HG02610 (cell line): ENCODE measurements at regions not wholly inside any gene's neighbourhood (a gene's known extent, or its start where the extent isn't known, plus 50 kb on each side); places are given as distances from the start of the nearest gene placed in this dataset.
"Not testable (repeated sequence)": the region's sequence is repeated elsewhere in the genome, so short reads cannot be mapped to it uniquely, and the experiment has no call there.

Experiments
- ATAC-seq: cut with Tn5 transposase; IDR thresholded peaks from one replicate; pipeline ENCODE4 v1.9.1; 2021; ENCODE audit warnings: mild to moderate bottlenecking, moderate library complexity; ENCODE audit not compliant: unreplicated experiment

DNA sequence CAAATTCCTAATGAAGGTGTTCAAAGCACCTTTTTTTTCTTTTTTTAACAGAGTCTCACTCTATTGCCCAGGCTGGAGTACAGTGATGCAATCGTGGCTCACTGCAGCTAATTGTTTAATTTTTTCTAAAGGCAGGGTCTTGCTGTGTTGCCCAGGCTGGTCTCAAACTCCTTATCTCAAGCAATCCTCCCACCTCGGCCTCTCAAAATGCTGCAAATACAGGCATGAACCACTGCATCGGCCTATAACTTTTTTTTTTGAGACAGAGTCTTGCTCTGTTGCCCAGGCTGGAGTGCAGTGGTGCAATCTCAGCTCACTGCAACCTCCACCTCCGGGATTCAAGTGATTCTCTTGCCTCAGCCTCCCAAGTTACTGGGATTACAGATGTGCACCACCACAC, 113.9 kb upstream of the CXADR start:
- not testable (repeated sequence) for ATAC-seq

DNA sequence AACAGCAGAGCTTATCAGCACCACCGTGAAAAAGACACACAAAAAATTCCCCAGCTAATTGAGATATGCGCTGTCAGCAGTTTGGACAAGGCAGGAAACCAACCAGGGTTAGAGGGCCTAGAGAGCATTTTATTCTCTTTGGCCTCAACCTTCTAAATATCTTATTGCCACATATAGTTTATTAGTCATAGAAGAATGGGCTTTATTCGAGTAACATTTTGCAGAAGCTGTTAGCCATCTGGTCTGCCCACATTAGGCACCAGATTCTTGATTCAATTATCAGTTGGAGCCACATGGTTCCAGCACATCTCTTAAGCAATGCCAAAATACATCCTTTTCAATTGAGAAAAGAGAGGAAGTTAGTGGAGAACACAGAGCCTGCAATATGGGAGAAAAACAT, 109.9 kb upstream of the CXADR start:
- ATAC-seq: no peak

DNA sequence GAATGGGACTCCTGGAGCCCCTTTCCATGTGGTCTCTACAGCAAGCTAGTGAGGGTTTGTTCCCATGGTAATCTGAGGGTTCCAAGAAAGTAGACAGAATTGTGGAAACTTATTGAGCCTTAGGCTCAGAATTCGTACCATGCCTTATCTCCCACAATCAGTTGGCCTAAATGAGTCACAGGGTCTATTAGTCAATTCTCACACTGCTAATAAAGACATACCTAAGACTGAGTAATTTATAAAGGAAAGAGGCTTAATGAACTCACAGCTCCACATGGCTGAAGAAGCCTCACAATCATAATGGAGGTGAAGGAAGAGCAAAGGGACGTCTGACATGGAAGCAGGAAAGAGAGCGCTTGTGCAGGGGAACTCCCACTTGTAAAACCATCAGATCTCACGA, 106.6 kb upstream of the CXADR start:
- ATAC-seq: no peak

DNA sequence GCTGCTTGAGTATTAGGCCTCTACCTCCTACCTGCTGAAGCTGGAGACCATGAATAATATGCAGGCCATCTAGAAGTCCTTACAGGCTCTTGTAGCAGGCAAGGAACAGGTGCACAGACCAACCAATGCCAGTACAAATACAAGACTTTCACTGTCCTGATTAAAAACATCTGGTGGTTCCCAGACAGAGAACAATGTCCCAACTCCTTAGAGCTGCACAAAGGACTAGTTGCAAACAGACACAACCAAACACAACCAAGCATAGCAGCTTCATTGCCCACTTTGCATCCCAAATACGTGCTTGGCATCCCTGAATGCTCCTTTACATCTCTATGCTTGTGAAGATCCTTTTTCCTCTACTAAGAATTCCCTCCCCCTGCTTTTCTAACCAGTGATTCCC, 98.1 kb upstream of the CXADR start:
- no peak for ATAC-seq

DNA sequence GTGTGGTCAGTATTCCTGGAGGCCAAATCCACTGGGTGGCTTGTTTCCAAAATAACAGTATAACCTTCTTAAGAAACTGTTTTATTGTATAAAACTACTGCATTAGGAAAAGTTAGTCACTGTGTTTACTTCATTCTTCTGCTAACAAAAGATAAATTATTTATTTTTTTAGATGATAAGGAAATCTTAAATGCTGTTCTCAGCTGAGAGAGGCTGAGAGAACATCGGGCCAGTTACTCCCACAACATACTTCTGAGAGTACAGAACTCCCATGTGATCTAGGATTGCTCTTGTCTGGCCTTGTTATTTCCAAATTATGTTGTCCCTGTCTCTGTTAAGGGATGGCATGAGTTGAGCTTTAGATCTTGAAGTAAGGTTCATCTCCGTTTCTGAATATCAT, 96.7 kb upstream of the CXADR start:
- no peak for ATAC-seq

DNA sequence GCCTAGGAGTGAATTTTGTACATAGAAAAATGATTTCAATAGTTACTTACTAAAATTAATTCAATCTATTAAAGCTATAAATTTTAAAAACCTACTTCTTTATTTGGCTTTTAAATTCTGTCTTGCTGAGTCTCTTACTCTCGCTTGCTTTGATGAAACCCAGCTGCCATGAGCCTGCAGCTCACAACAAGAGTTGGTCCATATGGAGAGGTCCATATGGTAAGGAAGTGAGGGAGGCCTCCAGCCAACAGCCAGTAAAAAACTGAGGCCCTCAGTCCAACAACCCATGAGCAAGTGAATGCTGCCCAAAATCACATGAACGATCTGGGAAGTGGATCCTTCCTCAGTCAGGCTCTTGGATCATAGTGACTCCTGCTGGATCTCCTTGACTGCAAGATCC, 89.9 kb upstream of the CXADR start:
- no peak for ATAC-seq

DNA sequence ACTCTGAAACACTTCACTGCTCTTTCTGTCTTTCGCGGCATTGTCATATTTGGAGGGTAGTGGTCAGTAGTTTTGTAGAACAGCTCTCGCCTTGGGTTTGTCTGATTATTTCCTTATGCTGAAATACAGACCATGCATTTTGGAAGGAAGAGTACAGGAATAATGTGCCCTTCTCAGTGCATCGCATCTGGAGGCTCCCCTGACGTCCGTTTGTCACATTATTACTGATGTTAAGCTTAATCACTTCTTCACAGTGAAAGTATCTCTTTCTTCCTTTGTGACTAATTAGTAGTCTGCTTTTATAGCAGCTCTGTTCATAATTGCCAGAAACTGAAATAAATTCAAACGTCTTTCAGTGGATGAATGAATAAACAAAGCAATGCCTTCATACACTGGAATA, 85.7 kb upstream of the CXADR start:
- no peak for ATAC-seq

DNA sequence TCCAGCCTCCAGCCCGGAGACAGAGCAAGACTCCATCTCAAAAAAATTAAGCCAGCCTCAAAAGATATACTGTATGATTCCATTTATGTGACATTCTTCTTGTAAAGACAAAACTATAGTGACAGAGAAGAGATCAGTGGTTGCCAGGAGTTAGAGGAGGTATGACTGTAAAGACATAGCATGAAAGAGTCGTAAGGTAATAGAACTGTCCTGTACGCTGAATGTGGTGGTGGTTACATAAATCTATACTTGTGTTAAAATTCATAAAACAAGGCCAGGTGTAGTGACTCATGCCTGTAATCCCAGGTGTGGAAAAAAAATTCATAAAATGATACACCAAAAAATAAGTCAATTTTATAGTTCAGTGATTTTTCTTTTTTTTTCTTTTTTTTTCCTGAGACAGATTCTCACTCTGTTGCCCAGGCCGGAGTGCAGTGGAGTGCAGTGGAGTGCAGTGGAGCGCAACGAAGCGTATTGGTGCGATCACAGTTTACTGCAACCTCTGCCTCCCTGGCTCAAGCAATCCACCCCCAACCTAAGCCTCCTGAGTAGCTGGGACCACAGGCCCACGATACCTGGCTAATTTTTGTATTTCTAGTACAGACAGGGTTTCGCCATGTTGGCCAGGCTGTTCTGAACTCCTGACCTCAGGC, 84.9 kb upstream of the CXADR start:
- peak; percentile 95 for ATAC-seq

DNA sequence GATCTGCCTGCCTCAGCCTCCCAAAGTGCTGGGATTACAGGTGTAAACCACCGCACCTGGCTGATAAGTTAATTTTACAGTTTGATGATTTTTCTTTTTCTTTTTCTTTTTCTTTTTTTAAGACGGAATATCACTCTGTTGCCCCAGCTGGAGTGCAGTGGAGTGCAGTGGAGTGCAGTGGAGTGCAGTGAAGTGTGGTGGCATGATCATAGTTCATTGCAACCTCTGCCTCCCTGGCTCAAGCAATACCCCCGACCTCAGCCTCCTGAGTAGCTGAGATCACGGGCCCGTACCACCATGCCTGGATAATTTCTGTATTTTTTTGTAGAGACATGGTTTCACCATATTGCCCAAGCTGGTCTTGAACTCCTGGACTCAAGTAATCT, 84.4 kb upstream of the CXADR start:
- peak; percentile 73 for ATAC-seq

DNA sequence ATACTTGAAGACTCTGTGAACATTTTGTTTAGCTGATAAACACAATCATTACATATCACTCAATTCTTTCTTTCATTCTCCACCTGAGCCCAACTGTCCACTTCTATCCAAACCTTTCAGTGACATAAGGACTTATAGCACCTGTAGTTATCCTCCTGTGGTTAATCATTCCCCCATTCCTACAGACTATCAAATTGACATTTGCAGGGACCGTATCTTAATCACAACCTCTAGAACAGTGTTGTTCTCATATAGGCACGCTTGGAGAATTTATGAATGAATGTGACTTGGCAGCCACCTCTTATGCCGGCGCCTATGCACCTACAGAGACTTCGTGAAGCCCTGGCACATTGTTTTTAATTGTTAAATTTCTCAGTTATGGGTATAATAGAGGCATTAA, 83.9 kb upstream of the CXADR start:
- ATAC-seq: no peak

DNA sequence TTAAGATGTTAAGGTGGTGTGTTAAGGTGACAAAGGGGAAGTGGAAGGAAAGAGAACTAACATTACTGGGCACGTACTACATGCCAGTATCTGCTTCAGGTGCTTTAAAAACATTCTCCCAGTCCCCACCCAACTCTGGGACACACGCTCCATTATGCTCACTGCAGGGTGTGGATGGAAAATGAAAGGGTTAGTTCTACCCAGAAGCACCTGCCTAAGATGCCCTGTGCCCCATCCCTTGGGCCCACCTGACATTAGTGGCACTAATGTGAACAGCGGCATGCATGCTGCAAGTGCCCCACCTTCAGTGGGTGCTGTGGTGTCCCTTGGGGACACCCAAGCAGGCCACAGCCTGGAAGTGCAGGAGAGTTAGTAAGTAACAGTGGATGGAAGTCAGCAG, 82.9 kb upstream of the CXADR start:
- no peak for ATAC-seq

DNA sequence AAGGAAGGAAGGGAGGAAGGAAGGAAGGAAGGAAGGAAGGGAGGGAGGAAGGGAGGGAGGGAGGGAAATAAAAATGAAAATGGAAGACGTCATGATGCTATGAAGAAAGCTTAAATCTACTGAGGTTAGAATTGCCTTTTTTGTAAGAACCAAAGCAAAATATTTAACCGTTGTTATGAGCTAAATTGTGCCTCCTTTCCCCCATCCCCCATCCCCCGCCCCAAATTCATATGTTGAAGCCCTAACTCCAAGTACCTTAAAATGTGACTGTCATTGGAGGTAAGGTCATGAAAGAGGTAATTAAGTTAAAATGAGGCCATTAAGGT, 80.1 kb upstream of the CXADR start:
- ATAC-seq: no peak

DNA sequence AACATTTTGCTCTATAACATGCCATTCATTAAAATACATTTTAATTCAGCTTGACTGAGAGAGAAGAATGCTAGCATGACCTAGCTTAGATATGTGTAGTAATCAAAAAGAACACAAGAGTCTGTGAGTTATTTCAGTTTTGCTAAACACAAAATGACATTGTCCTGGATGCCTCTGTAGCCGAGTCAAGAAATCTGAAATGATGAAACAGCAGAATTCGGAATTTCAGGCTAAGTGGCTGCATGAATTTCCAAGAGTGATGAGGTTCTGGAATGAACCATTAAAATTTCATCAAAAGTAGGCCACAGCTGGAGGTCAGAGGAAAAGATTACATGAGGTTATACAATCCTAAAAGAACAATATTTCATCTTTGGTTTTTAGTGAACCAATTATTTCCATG, 79.1 kb upstream of the CXADR start:
- ATAC-seq: no peak

DNA sequence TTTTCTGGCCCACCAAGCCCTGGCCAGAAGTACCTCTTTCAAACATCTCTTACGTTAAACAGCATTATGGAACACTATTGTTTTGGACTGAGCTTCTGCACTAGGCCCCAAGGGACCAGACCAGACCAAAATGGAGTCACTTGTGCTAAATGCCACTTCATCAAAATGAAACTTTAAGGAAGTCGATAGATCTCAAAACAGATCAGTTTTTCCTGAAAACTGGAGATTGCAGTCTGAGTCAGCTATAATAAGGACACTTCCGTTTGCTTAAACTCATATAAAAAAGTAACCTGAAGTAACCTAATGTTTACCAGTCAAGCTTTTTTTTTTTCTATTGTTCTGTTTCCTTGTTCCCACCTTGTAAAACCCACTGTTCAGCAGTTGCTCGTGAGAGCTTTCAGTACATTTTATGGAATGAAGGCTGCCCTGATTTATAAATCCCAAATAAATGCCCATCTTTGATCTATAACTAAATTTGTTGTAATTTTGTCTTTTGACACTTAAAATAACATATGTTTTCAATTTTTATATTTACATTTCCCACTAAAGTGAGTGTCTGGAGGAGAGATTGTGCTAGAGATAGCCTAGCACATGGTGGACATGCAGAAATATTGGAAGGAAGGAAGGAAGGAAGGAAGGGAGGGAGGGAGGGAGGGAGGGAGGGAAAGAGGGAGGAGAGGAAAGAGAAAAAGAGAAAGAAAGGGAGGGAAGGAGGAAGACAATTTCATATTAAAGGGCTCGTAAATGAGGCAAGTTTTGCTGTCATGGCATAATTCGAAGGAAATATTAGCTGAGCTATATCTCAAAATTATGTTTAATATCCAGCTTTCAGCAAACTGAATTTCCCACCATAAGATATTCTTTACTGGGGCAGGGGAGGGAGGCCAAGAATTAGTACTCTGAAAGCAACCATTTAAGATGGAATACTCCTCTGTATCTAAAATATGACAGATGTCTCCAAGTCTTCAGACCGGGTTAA, 77.0 kb upstream of the CXADR start:
- ATAC-seq: no peak

DNA sequence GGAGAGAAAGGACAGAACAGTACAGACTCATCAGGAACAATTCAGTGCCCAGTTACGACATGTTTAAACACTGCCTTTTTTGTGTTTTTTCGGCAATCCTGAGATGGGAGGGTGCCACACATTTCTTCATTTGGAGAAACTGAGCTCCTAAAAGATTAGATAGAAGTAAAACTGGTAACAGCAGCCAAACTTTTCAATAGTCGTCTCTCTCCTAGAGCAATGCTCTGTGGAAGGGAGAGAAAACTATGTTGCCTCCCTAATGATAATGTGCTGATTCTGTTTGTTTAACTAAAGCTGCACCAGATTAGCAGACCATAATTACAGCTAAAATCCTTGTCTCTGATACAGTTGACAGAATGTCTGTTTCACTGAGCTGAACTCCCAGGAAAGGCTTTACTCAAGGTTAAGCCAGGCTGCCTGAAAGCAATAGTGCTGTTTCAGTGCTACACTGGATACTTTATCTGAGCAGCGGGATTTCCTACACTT, 76.2 kb upstream of the CXADR start:
- no peak for ATAC-seq

DNA sequence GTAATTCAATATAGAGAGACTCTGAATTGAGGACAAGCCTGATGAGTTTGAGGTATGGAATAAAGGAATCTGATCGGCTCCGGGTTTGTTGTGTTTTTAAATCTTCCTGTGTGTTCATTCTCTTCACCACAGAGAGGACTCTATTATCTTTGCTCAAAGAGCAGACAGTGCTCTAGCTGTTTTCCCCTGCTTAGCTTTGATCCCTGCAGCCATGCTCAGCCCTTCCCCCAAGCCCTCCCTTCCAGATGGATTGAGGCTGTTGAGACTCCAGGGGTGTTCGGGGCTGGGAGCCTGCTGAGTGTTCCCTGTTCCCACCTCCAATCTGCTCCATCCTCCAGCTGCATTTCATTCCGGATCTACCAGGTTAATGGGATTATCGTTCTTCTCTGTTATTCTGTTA, 74.2 kb upstream of the CXADR start:
- no peak for ATAC-seq

DNA sequence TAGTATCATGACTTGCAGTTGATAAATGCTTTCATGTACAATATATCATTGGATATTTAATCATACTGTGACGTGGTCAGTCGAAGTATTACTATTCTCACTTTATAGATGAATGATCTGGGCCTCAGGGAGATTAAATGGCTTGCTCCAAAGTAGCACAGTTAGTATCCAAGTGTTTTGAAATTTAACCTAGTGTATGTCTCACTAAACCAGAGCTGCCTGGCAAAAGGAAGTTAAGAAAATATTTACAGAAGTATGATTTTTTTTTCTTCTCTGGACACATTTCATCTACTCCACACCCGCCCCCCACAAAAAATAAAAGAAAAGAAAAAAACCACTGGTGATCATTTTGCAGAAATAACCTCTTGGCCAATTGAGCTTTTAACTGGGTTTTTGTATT, 71.9 kb upstream of the CXADR start:
- ATAC-seq: no peak

DNA sequence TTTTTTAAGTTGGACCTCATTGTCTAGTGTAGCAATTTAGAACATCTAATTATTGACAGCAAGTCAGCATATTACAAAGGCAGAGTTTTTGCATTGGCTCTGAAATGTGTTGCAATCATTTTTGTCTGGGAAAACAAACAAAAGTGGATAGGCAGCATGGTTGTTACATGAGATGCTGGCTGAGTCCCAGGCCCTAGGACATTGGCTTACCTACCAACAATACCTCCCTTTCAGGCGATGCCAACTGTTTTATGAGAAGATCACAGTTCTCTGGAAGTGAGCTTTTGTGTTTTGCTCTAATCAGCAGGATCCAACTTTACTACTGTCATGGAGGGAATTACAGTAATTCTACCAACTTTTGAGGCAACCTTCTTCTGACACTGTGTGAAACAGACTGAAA, 71.5 kb upstream of the CXADR start:
- no peak for ATAC-seq

DNA sequence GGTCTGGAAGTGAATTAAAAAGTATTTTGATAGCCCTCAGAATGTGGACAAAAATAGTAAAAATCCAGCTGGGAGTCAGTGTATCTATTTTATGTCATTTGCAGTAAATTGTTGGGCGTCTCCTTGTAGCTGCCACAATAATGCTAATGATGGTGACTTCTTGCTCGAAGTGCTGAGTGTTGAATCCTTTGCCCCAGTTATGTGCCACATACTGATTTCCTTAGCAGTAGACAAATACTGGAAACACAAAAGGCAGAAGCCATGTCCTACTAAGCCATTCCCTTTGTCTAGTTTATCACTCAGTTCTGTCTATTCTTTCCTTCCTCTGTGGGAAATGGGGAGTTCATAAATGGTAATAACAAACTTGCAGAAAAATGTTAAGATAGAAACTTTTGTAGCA, 70.7 kb upstream of the CXADR start:
- ATAC-seq: no peak

DNA sequence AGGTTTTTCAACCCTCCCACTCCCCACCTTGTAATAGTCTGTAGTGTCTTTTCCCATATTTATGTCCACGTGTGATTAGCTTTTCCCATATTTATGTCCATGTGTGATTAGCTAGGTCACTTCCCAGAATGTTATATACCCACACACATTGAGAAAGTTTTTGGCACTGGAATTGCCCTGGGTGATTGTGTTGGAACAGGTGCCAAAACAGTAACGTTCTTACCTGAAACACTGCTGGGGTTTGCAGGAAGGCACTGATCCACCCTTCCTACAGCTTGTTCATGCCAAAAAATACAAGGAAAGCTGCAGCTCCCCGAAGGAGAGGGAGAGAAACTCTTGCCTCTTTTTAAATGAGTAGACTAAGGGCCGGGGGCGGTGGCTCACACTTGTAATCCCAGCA, 68.0 kb upstream of the CXADR start:
- no peak for ATAC-seq

DNA sequence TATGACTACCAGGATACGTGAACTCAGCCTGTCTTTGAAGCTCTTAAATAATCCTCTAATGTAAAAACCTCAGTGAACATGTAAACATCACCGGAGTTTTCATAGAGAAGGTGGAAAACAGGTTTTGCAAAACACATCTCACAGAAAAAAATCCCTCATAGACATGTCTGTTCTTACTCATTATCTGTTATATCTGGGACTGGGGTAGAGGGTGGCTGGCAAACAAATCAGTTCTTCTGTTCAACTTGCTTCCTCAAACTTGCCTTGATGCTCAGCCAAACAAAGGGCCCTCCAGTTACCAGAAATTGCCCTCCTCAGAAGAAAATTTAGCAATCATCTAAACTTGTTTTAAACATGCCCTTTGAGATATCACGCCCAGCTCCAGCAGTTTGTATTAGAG, 66.1 kb upstream of the CXADR start:
- no peak for ATAC-seq

DNA sequence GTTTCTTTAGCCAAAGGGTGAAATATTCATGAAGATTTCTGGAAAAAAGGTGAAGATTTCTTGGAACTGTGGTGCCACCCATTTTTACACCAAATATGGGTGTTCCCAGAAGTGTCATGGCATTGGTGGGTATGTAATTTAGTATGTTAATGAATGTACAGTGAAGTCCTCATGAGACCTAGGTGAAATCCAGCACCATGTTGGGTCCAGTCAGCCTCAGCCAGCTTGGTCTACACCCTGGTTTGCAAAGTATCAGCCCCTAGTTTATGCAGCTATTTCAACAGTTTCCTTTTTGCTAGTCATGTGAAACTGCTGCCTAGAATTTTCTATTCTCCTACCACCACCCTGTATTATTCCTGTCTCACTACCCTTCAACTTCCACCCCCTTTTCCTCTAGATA, 63.1 kb upstream of the CXADR start:
- no peak for ATAC-seq
